HG03025 (cell line): ENCODE measurements at regions not wholly inside any gene's neighbourhood (a gene's known extent, or its start where the extent isn't known, plus 50 kb on each side); places are given as distances from the start of the nearest gene placed in this dataset.

ENCODE experiments used
- ATAC-seq: cut with Tn5 transposase; IDR thresholded peaks from one replicate; pipeline ENCODE4 v1.9.1; 2021; ENCODE audit warnings: mild to moderate bottlenecking, moderate library complexity; ENCODE audit not compliant: unreplicated experiment, low FRiP score

- ATAC-seq: no peak
Measured at GRCh38 chr10:30793093-30793492, 163.5 kb upstream of the LYZL2 start.

GRCh38 chr10:30792025-30792424 is 162.5 kb upstream of the LYZL2 start:
- ATAC-seq: no peak

GRCh38 chr10:30791197-30791611 is 161.7 kb upstream of the LYZL2 start:
- ATAC-seq: no peak

- ATAC-seq: no peak
Measured at GRCh38 chr10:30789806-30790205, 160.3 kb upstream of the LYZL2 start.

GRCh38 chr10:30788307-30788706 is 158.8 kb upstream of the LYZL2 start:
- no peak for ATAC-seq

- ATAC-seq: no peak
Measured at GRCh38 chr10:30786906-30787305, 157.4 kb upstream of the LYZL2 start.

- ATAC-seq: no peak
Measured at GRCh38 chr10:30786131-30786530, 156.6 kb upstream of the LYZL2 start.

- ATAC-seq: no peak
Measured at GRCh38 chr10:30784897-30785605, 155.5 kb upstream of the LYZL2 start.

- ATAC-seq: no peak
Measured at GRCh38 chr10:30784524-30784896, 155.0 kb upstream of the LYZL2 start.

- no peak for ATAC-seq
Measured at GRCh38 chr10:30783939-30784501, 154.5 kb upstream of the LYZL2 start.

GRCh38 chr10:30782537-30783461 is 153.2 kb upstream of the LYZL2 start:
- no peak for ATAC-seq

GRCh38 chr10:30782157-30782536 is 152.6 kb upstream of the LYZL2 start:
- ATAC-seq: no peak

- ATAC-seq: no peak
Measured at GRCh38 chr10:30781670-30782121, 152.1 kb upstream of the LYZL2 start.

- ATAC-seq: no peak
Measured at GRCh38 chr10:30778769-30779168, 149.2 kb upstream of the LYZL2 start.

GRCh38 chr10:30775779-30776591 is 146.4 kb upstream of the LYZL2 start:
- ATAC-seq: no peak

GRCh38 chr10:30774261-30774660 is 144.7 kb upstream of the LYZL2 start:
- no peak for ATAC-seq

GRCh38 chr10:30773501-30773900 is 143.9 kb upstream of the LYZL2 start:
- no peak for ATAC-seq

GRCh38 chr10:30770816-30771215 is 141.3 kb upstream of the LYZL2 start:
- no peak for ATAC-seq

- no peak for ATAC-seq
Measured at GRCh38 chr10:30770229-30770628, 140.7 kb upstream of the LYZL2 start.

- ATAC-seq: no peak
Measured at GRCh38 chr10:30769361-30769760, 139.8 kb upstream of the LYZL2 start.

- ATAC-seq: no peak
Measured at GRCh38 chr10:30765616-30766015, 136.1 kb upstream of the LYZL2 start.
